LNCaP clone FGC (cell line): ENCODE measurements at regions not wholly inside any gene's neighbourhood (a gene's known extent, or its start where the extent isn't known, plus 50 kb on each side); places are given as distances from the start of the nearest gene placed in this dataset.

Experiments
- DNase-seq: peaks from one replicate; pipeline ENCODE4 v3.0.0-alpha.2; 2011; ENCODE audit warnings: low read depth
- H3K4me3 ChIP-seq: 2 replicates; pipeline ENCODE4 v1.5.1; 2011; ENCODE audit warnings: mild to moderate bottlenecking, low read depth, low read length, control low read depth
- CTCF ChIP-seq: IDR thresholded peaks from 2 replicates; pipeline ENCODE4 v1.5.1; 2012; ENCODE audit warnings: mild to moderate bottlenecking; ENCODE audit not compliant: control insufficient read depth, insufficient read depth; ENCODE audit errors: extremely low read depth

DNA sequence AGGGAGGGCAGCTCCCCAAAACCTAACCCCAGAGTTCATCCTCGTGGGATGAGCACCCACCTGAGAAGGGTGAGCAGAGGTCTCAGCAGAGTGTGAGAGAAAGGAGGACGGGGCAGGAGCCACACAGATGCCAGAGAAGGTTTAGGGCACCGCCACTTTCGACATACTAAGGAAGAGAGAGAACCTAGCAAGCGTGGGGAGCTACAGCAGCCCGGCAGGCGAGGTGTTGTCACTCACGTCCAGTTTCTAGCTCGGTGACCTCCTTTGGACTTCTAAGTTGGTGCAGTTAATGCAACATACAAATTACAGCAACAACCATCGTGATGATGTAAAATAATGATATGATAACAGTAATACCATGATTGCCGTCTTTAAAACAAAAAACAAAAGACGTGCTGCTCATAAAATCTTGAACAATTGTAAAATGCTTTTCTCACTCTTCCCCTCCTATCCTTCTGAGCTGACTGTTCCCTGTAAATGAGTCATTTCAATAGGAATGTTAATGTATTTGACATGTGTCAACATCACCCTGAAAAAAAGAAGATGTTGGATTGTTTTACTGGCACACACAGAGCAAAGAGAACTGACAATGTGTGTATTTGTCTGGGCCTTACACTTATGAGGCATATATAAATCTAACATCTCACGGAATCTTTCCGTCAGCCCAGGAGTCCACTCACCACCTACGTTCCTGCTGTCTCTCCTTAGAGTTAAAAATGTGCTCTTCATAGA lies 158.2 kb upstream of the MAF start:
- no peak for TF ChIP-seq CTCF
- DNase-seq = peak; percentile 78
- H3K4me3 ChIP-seq = no peak overlapping the region

- no peak for DNase-seq
- H3K4me3 ChIP-seq = no peak overlapping the region
- no peak for TF ChIP-seq CTCF
These were observed 157.4 kb upstream of the MAF start for GRCh38 chr16:79757968-79758367.

DNA sequence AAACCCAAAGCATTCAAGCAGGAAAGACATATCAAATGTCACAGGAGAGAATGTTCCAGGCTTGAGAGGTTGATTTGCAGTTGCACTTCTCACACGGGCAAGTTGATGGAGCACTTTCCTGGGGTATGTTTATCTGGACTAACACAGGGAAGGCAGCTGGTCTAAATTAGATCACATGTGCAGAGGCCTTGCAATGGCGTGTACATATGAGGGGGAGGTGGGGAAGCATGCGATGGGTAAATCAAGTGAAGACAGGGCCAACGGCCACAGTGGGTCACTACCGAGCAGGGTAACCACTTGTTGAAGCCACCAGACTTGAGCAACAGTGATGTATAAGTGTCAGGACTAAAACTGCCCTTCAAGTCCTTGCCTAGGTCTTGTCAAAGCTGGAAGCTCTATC lies 156.6 kb upstream of the MAF start:
- no peak overlapping the region for H3K4me3 ChIP-seq
- TF ChIP-seq CTCF = no peak
- DNase-seq = no peak

GRCh38 chr16:79756571-79756970 lies 156.0 kb upstream of the MAF start:
- no peak for TF ChIP-seq CTCF
- no peak overlapping the region for H3K4me3 ChIP-seq
- no peak for DNase-seq

DNA sequence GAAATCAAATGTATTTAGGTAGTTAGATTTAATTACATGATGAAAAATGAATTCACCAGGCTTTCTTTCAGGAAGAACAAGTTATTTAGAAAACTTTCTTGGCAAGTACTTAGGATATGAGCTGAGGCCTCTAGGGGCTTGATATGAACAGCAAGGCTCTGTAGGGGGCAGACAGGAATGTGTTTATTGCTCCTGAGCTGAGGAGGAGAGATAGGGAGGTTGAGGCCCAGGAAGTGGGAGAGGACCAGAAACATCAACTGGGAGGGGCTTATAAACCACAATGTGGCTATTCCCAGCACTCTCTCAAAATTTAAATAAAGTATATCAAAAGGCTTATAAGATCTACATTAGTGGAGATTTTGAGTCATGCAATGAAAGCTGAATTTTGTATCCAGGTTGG lies 154.0 kb upstream of the MAF start:
- TF ChIP-seq CTCF = no peak
- H3K4me3 ChIP-seq = no peak overlapping the region
- DNase-seq = no peak

DNA sequence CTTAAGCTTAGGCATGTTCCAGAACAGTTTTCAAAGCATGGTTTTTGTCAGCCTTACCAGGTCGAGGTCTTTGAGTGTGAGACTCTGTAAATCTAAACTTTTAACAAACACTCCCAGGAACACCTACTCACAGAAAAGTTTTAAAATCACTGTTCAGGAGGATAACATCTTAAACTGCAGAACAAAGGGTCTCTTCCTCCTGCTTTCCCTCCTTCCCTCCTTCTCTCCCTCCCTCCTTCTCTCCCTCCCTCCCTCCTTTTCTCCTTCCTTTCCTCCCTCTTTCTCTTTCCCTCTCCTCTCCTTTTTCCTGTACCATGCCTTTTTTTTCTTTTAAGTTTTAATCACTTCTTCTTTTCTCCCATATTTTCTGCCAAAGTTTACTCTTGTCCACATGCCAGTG lies 153.5 kb upstream of the MAF start:
- no peak for TF ChIP-seq CTCF
- DNase-seq = no peak
- H3K4me3 ChIP-seq = no peak overlapping the region

GRCh38 chr16:79753286-79753685 lies 152.7 kb upstream of the MAF start:
- no peak for DNase-seq
- TF ChIP-seq CTCF = no peak
- H3K4me3 ChIP-seq = no peak overlapping the region
